ENCODE measurements at regions not wholly inside any gene's neighbourhood (a gene's known extent, or its start where the extent isn't known, plus 50 kb on each side); places are given as distances from the start of the nearest gene placed in this dataset.

DNA sequence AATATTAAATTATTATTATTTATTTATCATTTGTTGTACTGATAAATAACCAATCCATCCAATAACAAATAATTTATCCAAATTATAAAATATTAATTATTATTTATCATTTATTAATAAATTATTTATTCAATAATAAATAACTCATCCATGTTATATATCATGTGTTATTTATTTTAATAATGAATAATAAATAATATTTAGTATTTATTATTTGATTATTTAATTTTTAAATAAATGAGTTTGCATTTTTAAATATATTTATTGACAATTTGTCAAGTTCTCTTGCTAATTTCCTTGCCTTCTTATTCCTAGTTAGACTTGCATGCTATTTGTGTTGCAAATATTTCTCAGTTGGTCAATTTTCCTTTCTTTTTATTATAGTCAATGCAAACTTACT is 995.4 kb downstream of the TSN start:
- no peaks in the 10 kb centered on the region for H3K4me1 ChIP-seq (ENCODE audit: control insufficient read depth, insufficient read depth, low read length)
- H3K9ac ChIP-seq (ENCODE audit: low read length): no peak overlapping the region
- no peaks in the 10 kb centered on the region for H3K27me3 ChIP-seq (ENCODE audit: control insufficient read depth, insufficient read depth, low read length)
- no peaks in the 10 kb centered on the region for H3K36me3 ChIP-seq (ENCODE audit: control insufficient read depth, insufficient read depth, low read length)
- no peak overlapping the region for H3K27ac ChIP-seq (ENCODE audit: low read depth, low read length)
- no peak overlapping the region for H3K4me3 ChIP-seq (ENCODE audit: low read length)

DNA sequence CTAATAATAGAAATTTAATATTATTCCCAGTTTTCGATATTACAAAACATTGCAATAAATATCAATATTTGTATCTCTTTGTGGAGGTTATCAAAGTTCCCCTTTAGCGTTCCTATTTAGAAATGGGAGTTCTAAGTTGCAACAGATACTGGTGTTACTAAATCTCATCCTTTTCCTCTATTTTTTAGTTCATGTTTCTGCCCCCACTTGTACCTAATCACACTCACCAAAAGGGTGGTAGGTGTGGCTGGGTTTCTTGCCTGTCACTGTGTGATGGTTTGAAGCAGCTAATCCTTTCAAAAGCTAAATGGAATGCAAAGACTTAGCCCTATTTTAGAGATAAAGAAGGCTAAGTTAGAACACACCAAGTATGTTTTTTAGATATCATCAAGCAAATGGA is 997.9 kb downstream of the TSN start:
- Histone ChIP-seq H3K27me3 (ENCODE audit: control insufficient read depth, insufficient read depth, low read length) (no peaks in the 10 kb centered on the region), H3K9ac (ENCODE audit: low read length) (no peak overlapping the region), H3K36me3 (ENCODE audit: control insufficient read depth, insufficient read depth, low read length) (no peaks in the 10 kb centered on the region), H3K4me1 (ENCODE audit: control insufficient read depth, insufficient read depth, low read length) (no peaks in the 10 kb centered on the region), H3K27ac (ENCODE audit: low read depth, low read length) (no peak overlapping the region), H3K4me3 (ENCODE audit: low read length) (no peak overlapping the region)

DNA sequence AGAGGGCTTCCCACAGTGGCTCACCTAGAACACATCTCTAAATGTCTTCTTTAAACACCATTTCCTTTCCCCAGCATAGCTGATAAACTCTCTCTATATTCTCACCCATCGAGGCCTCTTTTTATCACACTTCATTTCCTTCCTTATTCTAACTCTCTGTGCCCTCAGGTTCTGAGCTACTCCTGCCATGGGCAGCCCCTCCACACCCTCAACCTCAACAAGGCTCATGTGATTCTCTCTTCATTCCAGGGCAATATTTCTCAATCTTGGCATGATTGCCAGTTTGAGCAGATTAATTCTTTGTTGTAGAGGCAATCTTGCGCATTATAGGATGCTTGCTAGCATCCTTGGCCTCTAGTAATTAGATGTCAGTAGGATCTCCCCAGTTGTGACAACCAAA is 999.1 kb downstream of the TSN start:
- H3K27me3 ChIP-seq (ENCODE audit: control insufficient read depth, insufficient read depth, low read length): no peaks in the 10 kb centered on the region
- H3K9ac ChIP-seq (ENCODE audit: low read length): no peak overlapping the region
- H3K4me1 ChIP-seq (ENCODE audit: control insufficient read depth, insufficient read depth, low read length): no peaks in the 10 kb centered on the region
- H3K36me3 ChIP-seq (ENCODE audit: control insufficient read depth, insufficient read depth, low read length): no peaks in the 10 kb centered on the region
- no peak overlapping the region for H3K27ac ChIP-seq (ENCODE audit: low read depth, low read length)
- H3K4me3 ChIP-seq (ENCODE audit: low read length): no peak overlapping the region

DNA sequence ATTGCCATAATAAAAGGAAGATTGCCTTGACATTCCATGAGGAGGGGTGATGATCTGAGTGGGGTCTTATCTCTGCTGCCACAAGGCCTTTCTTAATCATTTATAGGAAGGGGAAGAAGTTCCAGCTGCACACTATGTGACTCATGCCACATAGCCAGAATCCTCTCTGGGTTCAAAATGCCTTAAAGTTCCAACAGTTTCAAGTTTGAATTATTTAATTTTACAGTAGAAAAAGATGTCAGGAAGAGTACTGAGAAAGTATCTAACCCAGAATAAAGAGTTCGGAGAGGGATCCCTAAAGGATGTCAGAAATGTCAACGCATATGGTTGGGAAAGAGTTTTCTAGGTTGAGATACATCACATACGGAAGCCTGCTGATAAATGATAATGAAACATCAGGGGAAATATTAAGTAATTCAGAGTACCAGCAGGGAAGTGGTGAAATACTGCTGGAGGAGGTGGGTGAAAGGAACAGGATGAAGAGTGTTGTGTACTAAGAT is 999.9 kb downstream of the TSN start:
- no peak overlapping the region for H3K4me3 ChIP-seq (ENCODE audit: low read length)
- no peaks in the 10 kb centered on the region for H3K4me1 ChIP-seq (ENCODE audit: control insufficient read depth, insufficient read depth, low read length)
- no peak overlapping the region for H3K9ac ChIP-seq (ENCODE audit: low read length)
- H3K36me3 ChIP-seq (ENCODE audit: control insufficient read depth, insufficient read depth, low read length): no peaks in the 10 kb centered on the region
- H3K27ac ChIP-seq (ENCODE audit: low read depth, low read length): no peak overlapping the region
- H3K27me3 ChIP-seq (ENCODE audit: control insufficient read depth, insufficient read depth, low read length): no peaks in the 10 kb centered on the region

DNA sequence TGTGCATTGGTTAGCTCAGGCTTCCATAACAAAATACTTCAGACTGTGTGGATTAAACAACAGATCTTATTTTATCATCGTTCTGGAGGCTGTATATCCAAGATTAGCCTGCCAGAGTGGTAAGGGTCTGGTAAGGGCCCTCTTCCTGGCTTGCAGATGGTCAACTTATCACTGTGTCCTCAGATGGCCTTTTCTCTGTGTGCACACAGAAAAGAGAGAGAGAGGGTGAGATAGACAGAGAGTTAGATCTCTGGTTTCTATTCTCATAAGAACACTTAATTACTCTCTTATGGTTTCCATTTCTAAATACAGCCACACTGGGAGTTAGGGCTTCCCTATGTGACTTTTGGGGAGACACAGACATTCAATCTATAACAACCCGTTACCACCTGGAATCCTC is 1003.5 kb downstream of the TSN start:
- Histone ChIP-seq H3K27me3 (ENCODE audit: control insufficient read depth, insufficient read depth, low read length) (no peaks in the 10 kb centered on the region), H3K9ac (ENCODE audit: low read length) (no peak overlapping the region), H3K4me1 (ENCODE audit: control insufficient read depth, insufficient read depth, low read length) (no peaks in the 10 kb centered on the region), H3K4me3 (ENCODE audit: low read length) (no peak overlapping the region), H3K36me3 (ENCODE audit: control insufficient read depth, insufficient read depth, low read length) (no peaks in the 10 kb centered on the region), H3K27ac (ENCODE audit: low read depth, low read length) (no peak overlapping the region)

DNA sequence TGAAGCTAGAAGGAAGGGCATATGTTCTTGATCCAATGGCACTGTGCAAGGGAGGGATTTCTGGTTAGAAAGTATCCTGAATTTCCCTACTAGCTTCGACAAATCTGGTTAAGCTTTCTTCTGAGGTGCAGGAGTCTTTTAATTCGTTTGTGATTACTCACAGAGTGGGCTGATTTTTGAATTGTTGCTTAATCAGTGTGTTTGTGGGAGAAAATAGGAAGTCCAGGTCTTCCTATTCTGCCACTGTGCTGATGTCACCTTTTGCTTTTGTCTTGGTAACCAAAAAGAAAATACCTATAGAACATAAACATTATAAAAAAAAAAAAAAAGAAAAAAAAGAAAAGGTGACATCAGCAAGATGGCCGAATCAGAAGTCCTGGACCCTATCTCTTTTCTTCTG is 1008.6 kb downstream of the TSN start:
- no peaks in the 10 kb centered on the region for H3K36me3 ChIP-seq (ENCODE audit: control insufficient read depth, insufficient read depth, low read length)
- H3K27me3 ChIP-seq (ENCODE audit: control insufficient read depth, insufficient read depth, low read length): no peaks in the 10 kb centered on the region
- H3K9ac ChIP-seq (ENCODE audit: low read length): no peak overlapping the region
- no peak overlapping the region for H3K27ac ChIP-seq (ENCODE audit: low read depth, low read length)
- H3K4me1 ChIP-seq (ENCODE audit: control insufficient read depth, insufficient read depth, low read length): no peaks in the 10 kb centered on the region
- no peak overlapping the region for H3K4me3 ChIP-seq (ENCODE audit: low read length)

DNA sequence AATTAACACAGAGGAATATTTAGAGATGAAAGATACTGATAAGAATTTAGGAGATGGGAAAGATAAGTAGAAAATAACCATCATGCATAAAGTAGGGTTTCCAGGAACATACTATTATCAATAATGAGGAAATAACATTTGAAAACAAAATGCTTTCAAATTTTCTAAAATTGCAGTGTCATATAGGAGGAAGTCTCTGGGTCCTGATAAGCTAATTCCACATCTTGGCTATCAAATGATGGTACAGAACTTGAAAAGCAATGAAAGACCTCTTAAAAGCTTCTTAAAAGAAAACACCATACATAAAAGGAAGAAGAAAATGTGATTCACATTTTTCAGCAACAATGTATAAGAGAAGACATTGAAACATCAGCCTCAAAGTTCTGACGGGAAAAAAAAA is 1024.8 kb downstream of the TSN start:
- Histone ChIP-seq H3K27me3 (ENCODE audit: control insufficient read depth, insufficient read depth, low read length) (no peaks in the 10 kb centered on the region), H3K9ac (ENCODE audit: low read length) (no peak overlapping the region), H3K36me3 (ENCODE audit: control insufficient read depth, insufficient read depth, low read length) (no peaks in the 10 kb centered on the region), H3K4me1 (ENCODE audit: control insufficient read depth, insufficient read depth, low read length) (no peaks in the 10 kb centered on the region), H3K4me3 (ENCODE audit: low read length) (no peak overlapping the region), H3K27ac (ENCODE audit: low read depth, low read length) (no peak overlapping the region)

DNA sequence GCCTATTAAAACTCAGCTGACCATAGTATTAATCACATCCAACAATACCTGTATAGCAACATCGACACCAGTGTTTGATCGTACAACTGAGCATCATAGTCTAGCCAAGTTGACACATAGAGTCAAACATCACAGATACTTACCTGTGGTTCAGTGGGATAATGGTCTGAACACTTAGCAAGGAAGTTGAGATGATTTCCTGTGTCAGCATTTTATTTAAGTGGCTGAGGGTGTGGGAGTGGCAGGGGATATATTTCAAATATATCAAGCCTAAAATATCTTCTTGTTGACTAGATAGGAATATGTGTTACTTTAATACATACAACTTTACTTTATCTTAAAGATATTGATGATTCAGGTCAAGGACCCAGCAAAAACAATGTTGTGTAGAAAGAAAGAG is 1038.6 kb downstream of the TSN start:
- Histone ChIP-seq H3K27ac (ENCODE audit: low read depth, low read length) (no peak overlapping the region), H3K9ac (ENCODE audit: low read length) (no peak overlapping the region)

DNA sequence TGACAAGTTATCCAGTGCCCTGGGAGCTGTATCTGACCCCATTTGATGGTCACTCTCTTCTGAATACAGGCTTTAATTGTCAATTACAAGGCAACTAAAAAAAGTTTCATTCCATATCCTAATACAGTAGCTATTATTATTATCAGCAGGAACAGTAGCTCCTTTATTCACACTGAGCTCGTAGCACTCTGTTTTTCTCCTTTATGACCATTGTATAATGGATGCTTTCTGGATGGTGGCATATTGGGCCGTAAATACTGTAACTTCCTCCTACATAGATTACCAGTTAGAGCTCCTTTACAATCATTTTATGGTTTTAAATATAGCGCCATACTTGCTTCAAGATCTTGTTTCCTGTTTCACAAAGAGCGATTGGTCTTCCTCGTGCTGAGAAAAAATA is 1040.3 kb downstream of the TSN start:
- Histone ChIP-seq H3K9ac (ENCODE audit: low read length) (no peak overlapping the region), H3K4me1 (ENCODE audit: control insufficient read depth, insufficient read depth, low read length) (no peaks in the 10 kb centered on the region), H3K36me3 (ENCODE audit: control insufficient read depth, insufficient read depth, low read length) (no peaks in the 10 kb centered on the region), H3K27ac (ENCODE audit: low read depth, low read length) (no peak overlapping the region), H3K27me3 (ENCODE audit: control insufficient read depth, insufficient read depth, low read length) (no peaks in the 10 kb centered on the region), H3K4me3 (ENCODE audit: low read length) (no peak overlapping the region)

More for the DNA sequence above, 1038.6 kb downstream of the TSN start:
- Histone ChIP-seq H3K36me3 (ENCODE audit: control insufficient read depth, insufficient read depth, low read length) (no peaks in the 10 kb centered on the region), H3K4me3 (ENCODE audit: low read length) (no peak overlapping the region), H3K27me3 (ENCODE audit: control insufficient read depth, insufficient read depth, low read length) (no peaks in the 10 kb centered on the region), H3K4me1 (ENCODE audit: control insufficient read depth, insufficient read depth, low read length) (no peaks in the 10 kb centered on the region)

DNA sequence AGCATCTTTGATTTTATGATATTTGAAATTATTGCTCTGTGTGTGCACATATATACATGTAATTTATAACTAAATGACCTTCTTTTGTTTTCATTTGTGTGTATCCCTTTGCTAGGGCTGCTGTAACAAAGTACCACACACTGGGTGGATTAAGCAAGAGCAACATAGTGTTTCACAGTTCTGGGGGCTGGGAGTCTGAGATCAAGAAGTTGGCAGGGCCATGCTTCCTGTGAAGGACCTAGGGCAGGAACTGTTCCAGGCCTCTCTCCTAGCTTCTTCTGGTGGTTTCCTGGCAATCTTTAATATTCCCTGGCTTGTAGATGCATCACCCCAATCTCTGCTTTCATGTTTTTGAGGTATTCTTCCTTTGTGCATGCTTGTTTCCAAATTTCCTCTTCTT is 1043.9 kb downstream of the TSN start:
- H3K9ac ChIP-seq (ENCODE audit: low read length): no peak overlapping the region
- H3K27me3 ChIP-seq (ENCODE audit: control insufficient read depth, insufficient read depth, low read length): no peaks in the 10 kb centered on the region
- no peak overlapping the region for H3K4me3 ChIP-seq (ENCODE audit: low read length)
- H3K4me1 ChIP-seq (ENCODE audit: control insufficient read depth, insufficient read depth, low read length): no peaks in the 10 kb centered on the region
- no peak overlapping the region for H3K27ac ChIP-seq (ENCODE audit: low read depth, low read length)
- H3K36me3 ChIP-seq (ENCODE audit: control insufficient read depth, insufficient read depth, low read length): no peaks in the 10 kb centered on the region

DNA sequence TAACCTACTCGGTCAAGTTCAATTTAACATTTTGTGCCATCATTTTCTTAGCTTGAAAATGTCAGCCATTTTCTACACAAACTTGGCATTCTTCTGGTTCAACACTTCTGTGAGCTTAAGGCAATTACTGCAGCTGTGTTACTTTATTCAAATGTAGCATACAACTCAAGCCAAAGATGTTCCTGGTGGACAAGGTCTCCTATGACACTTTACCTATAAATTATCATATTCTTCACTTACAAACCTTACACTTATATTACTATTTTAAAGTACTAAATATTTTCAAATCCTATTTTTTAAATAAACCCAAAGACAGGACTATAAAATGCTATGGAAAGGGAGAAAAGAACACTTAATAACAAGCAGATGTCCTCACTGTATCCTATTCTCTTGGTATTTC is 1045.3 kb downstream of the TSN start:
- Histone ChIP-seq H3K36me3 (ENCODE audit: control insufficient read depth, insufficient read depth, low read length) (no peaks in the 10 kb centered on the region), H3K4me1 (ENCODE audit: control insufficient read depth, insufficient read depth, low read length) (no peaks in the 10 kb centered on the region), H3K27me3 (ENCODE audit: control insufficient read depth, insufficient read depth, low read length) (no peaks in the 10 kb centered on the region), H3K9ac (ENCODE audit: low read length) (no peak overlapping the region), H3K27ac (ENCODE audit: low read depth, low read length) (no peak overlapping the region), H3K4me3 (ENCODE audit: low read length) (no peak overlapping the region)

DNA sequence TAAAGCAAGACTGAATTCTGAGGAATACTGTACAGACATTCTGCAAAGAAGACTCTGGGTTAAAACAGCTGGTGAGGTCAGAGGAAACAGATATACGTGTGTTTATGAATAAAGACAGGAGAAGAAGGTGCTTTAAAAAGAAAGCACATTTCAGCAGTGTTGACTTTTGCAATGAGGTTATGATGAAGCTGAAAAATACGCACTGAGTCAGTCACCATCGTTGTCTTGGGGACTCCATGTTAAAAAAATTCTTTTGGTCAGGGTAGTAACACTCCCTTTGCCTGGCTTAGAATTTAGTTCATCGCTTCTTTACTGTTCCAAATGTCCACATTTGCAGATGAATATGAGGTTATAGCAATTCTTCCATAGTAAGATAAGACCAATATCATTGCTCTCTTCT is 1049.0 kb downstream of the TSN start:
- H3K9ac ChIP-seq (ENCODE audit: low read length): no peak overlapping the region
- H3K36me3 ChIP-seq (ENCODE audit: control insufficient read depth, insufficient read depth, low read length): no peaks in the 10 kb centered on the region
- no peaks in the 10 kb centered on the region for H3K27me3 ChIP-seq (ENCODE audit: control insufficient read depth, insufficient read depth, low read length)
- no peak overlapping the region for H3K4me3 ChIP-seq (ENCODE audit: low read length)
- no peak overlapping the region for H3K27ac ChIP-seq (ENCODE audit: low read depth, low read length)
- no peaks in the 10 kb centered on the region for H3K4me1 ChIP-seq (ENCODE audit: control insufficient read depth, insufficient read depth, low read length)

DNA sequence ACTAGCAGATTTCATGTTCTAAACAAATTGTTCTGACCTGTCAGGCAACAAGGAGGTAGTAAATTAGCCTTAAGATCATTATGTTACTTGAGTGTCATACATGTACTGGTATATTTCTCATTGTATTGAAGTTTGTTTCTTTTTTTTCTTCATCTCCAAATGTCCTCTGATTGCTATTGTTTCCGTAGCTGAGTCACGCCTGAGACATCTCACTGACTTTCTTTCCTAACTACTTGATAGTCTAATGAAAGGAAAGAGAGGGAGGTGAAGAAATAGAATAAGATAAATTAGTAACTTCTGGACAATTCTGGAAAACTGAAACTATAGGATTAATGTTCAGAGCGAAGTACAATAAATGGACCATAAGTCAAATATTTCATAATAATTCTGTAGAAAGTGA is 1049.9 kb downstream of the TSN start:
- H3K36me3 ChIP-seq (ENCODE audit: control insufficient read depth, insufficient read depth, low read length): no peaks in the 10 kb centered on the region
- H3K27me3 ChIP-seq (ENCODE audit: control insufficient read depth, insufficient read depth, low read length): no peaks in the 10 kb centered on the region
- no peak overlapping the region for H3K9ac ChIP-seq (ENCODE audit: low read length)
- H3K27ac ChIP-seq (ENCODE audit: low read depth, low read length): no peak overlapping the region
- no peaks in the 10 kb centered on the region for H3K4me1 ChIP-seq (ENCODE audit: control insufficient read depth, insufficient read depth, low read length)
- no peak overlapping the region for H3K4me3 ChIP-seq (ENCODE audit: low read length)

Measured in rectal smooth muscle tissue (tissue), 1 donor.